ENCODE measurements at regions not wholly inside any gene's neighbourhood (a gene's known extent, or its start where the extent isn't known, plus 50 kb on each side); places are given as distances from the start of the nearest gene placed in this dataset.

DNA sequence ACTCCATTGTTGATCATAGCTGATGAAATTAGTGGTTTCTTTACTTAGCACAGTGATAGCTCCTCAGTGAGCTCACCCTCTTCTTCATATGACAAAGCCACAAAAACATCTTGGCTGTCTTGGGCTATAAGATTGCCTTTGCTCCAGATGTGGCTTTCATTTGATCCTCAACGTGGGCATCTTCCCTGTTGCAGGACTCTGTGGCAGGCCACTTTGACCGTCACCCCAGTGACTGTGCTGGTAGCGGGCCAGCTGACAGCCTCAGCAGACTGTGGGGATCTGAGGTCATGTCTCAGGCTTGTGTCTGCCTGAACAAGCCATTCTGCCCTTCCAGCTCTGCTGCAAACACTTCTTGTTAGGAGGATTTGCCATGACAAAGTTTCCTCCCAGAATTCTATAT, 422.2 kb downstream of the NR2F1-AS1 start:
- DNase-seq = no peak

DNA sequence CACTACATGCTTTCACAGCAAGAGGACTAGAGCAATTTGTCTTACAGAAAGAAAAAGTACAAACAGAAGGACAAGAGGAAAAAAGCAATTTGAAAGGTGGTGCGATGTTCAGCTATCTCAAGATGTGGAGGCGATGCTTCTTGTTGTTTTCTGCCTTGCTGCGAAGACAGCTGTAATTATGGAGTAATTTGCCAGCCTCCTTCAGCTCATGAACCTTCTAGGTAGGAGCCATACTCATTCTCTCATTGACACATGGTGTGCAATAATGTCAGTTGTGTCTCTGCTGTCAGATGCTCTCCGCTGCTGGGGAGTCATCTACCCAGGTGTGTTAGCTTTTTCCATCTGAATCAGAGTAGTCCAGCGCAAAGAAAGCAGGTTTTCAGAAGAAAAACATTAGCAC, 424.5 kb downstream of the NR2F1-AS1 start:
- DNase-seq = no peak

DNA sequence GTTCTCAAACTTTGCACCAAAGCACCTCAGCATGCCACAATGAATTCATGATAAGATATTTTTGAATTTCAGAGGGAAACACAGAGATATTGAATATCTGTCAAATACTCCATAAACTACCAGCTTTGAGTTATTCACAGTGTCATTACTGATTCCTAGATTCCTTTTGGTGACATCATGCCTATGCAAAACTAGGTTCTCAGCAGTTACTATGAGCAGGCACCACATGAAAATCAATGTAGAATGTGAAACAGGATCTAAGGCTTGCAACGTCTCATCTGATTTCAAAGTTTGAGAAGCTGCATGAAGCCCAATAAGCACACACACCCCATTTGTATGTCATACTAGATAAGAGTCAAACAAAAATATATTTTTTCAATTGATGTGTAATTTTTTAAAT, 426.5 kb downstream of the NR2F1-AS1 start:
- no peak for DNase-seq

DNA sequence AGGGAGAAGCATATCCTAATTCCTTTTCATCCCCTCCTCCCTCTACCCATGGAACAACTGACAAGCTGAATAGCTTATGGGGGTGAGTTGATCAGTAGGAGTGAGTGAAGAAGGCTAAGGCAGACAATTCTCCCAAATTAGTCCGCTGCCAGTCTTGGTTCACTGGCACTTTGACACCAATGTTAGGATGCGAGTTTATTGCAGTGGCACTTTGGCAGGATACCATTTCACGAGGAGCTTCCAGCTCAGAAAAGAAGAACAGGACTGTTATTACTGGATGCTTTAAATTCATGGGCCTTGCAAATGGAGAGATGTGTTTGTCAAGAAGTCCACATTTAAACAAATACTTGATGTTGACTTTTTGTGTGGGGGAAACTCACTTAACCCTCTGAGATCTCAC, 427.6 kb downstream of the NR2F1-AS1 start:
- no peak for DNase-seq

DNA sequence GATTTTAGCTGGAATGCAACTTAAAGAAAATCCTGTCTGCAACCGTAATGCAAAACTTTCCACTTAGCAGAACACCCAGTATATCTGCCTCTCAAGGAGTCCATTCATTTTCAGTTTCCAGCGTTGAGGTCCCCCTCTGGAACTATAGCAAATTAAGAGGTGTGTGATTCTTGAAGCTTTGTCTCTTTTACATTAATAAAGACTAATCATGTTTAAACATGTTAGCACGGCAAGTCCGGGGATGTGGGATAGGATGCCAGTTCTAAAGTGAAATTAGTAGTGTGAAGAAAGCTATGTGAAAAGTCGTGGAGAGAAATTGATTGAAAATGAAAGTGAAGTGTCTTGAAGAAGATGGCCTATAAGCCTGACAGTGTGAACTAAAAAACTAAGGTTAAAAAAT, 429.1 kb downstream of the NR2F1-AS1 start:
- DNase-seq = no peak

DNA sequence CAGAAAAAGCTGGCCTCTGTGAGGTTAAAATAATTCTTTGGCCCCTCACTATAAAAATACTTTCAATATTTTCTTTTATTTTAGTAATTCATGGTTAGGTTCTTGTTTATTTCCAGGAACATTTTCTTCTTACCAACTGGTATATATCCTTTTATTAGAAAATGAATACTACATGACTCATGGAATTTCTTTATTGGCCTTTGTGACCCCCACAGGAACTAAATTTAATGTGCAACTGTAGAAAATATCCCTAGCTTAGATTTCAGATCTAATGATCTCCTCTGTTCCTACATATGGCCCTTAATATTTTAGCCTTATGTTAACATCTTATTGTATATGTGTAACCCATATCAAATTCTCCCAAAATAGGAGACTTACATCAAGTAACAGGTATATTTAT, 429.9 kb downstream of the NR2F1-AS1 start:
- DNase-seq = no peak

DNA sequence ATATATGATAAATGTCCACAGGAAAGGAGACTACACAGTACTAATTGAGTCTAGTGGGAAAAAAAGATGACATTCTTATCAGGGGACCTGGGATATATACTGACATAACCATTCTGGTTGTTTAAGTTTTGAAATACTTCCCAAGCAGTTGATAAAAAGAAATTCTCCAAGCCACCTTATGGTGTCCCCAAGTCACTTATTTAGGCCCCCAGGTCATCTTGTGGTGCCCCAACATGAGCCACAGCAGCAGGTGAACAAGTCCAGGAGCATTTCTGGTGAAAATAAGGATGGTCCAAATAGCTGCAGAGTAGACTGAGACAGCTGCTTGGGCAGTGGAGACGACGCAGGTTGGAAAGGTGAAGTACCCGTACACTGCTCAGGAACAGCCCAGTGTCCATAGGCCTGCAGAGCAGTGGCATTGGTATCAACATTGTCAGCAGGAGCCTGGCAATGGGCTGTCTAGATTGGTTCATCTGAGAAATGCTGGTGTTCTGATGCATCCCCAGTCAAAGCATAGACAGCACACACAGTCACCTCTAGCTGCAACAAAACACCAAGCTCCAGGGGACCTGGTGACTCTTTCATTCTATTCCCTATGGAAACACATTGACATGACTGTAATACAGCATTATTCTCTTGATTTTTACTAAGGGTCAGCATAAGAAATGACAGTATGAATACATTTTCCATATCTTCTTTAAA, 430.6 kb downstream of the NR2F1-AS1 start:
- DNase-seq = no peak

DNA sequence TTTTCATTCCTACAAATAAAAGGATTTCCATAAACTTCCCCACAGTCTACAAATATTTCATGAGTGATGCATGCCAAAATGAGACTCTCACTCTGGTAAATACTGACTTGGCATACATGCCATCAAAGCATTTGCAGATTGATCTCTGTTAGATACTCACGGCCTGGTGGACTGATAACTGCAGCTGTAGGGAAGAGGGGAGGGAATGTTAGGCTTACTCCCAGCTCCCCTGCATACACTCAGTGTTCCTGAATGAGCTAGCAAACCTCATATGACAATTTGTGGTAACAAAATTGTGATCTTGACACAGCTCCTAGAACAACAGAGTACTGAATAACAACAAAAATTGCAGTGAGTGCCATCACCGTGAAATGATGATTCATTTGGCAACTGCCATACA, 435.3 kb downstream of the NR2F1-AS1 start:
- DNase-seq = no peak

DNA sequence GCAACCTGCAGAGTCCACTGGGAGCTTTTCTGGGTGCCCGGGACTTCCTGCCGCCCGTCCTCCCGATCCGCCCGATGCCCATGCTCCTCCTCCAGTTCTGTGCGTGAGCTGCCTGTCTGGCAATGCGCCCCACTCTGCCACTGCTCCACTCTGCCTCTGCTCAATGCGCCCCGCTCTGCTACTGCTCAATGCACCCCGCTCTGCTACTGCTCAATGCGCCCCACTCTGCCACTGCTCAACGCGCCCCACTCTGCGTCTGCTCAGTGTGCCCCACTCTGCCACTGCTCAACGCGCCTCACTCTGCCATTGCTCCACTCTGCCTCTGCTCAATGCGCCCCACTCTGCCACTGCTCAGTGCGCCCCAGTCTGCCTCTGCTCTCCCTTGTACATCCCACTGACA, 436.0 kb downstream of the NR2F1-AS1 start:
- DNase-seq = no peak

DNA sequence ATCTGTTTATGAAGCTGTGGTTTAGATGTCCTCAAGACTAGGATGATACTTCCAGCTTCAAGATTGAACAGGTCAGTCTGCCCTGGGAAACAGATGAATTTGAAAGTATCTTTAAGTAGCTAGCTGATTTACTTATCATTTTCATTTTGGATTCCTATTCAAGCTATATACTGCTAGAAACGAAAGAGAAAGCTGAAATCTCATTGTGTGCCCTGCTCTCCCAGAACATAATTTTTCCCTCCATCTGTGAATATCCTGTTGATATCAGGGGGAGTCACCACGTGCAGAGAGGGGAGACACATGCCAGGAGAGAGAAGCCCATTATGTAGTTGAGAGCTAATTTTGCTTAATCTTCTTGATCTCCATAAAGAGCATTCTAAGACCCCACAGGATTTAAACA, 439.1 kb downstream of the NR2F1-AS1 start:
- no peak for DNase-seq

DNA sequence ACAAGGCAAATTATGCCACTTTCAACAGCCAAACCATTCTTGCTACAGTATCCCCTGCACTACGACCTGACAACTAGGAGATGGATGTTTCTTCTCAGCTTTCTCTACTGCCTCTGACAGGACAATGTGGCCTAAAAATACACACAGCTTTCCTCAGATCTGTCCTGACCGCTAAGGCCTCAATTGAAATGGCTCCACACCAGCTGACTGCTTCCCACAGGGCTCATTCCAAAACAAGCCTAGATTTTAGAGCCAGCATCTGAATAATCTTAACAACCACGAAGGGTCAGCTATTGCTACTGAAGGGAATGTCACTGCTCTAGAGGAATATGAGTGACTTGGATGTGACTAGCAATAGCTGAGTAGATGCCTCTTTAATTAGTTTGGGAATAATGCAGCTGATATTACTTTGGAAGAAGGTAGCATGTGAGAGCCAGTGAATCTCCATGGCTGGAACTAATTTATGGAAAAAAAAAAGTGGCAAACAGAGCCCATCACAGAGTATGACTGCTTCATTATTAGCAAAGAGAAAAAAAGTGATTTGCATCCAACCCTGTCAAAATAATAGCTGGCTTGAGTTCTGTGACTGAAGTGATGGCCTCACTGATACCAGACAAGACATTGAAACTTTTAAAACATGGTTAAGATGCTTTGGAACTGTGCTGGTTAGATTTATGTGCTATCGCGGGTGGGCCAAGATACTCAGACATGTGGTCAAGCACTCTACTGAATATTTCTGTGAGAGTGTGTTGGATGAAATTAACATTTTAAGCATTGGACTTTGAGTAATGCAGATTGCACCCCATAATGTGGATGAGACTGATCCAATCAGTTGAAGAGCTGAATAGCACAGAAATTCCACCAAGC, 450.2 kb downstream of the NR2F1-AS1 start:
- DNase-seq = no peak

DNA sequence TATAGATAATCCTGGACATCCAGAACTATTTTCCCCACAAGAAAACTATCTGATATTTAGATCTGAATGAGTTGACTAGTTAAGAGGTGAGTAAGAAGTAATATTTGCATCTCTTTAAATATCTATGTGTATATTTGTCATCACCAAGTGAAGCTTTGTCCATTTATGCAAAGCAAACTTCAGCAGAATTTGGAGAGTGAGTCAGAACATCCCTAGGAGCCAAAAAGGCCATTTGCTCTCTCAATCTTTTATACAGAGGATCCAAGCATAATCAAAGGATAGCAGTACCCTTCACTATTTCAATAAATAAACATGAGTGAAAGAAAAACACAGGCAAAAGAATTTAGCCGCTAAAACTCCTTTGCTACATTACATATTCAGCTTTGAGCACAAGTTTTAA, 454.4 kb downstream of the NR2F1-AS1 start:
- DNase-seq = no peak

DNA sequence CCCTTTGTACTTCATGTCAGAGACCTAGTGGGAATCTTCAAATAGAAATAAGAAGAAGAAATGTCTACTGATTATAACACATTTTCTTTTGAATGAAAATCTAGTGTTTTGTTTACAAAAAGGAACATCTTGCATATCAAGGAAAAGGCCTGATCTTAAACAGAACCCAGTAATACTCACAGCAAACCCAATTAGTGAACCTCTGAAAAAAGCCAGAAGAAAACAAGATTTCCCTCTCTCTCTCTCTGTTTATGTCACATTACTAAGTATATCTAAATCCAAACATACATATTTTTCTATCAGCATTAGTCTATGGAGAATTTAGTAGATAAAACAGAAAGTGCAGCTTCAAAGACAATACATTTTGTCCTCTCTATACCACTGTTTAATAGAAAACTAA, 457.9 kb downstream of the NR2F1-AS1 start:
- DNase-seq = no peak

DNA sequence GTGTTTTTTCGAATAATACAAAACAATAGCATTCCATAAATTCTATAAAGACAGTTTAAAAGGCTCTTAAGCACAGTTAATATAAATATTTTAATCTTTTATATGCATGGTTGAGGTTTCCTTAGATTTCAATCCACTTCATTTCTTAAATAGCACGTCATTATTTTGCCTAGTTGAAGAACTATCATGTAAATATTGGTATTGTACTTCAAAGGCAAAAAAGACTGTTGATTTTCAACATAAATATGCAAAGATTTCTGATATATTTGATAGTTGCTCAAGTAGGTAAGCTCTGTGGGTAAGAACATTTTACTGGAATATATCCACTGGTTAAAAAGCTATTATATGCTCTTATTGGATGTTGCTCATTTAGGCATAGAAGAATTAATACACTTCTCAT, 458.6 kb downstream of the NR2F1-AS1 start:
- no peak for DNase-seq

DNA sequence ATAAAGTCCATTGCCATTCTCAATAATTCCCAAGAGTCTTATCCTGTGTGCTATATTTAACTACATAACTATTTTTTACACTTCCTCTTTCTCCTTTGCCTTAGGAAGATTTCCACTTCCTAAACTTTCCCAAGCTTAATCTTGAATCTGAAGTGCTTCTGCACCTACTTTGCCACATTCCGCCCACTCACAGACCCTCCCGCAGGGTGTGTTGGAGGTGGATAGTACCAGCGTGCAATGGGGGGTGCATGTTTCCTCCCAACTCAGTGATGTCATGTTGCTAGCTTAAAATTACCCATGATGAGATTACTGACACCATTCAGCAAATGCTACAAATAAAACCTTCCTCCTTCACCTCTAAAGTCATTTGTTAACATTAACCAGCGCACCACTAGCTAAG, 460.2 kb downstream of the NR2F1-AS1 start:
- no peak for DNase-seq

DNA sequence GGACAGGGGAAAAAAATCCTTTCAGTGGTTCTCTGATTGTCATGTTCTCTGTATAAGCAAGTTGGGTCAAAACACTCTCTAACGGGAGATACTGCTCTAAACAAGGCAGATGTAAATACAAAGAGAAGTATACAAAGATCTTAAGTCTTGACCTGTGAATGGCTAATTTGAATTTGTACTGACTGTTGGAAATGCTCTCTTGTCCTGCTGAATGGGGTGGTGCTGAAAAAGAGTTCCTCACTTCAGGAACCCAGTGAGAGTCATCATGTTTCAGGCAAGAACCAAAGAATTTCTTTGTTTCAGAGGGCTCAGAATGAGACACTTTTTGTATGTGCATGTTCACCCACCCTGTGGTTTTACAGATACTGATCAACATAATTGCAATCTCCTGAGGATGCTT, 461.0 kb downstream of the NR2F1-AS1 start:
- DNase-seq = no peak

DNA sequence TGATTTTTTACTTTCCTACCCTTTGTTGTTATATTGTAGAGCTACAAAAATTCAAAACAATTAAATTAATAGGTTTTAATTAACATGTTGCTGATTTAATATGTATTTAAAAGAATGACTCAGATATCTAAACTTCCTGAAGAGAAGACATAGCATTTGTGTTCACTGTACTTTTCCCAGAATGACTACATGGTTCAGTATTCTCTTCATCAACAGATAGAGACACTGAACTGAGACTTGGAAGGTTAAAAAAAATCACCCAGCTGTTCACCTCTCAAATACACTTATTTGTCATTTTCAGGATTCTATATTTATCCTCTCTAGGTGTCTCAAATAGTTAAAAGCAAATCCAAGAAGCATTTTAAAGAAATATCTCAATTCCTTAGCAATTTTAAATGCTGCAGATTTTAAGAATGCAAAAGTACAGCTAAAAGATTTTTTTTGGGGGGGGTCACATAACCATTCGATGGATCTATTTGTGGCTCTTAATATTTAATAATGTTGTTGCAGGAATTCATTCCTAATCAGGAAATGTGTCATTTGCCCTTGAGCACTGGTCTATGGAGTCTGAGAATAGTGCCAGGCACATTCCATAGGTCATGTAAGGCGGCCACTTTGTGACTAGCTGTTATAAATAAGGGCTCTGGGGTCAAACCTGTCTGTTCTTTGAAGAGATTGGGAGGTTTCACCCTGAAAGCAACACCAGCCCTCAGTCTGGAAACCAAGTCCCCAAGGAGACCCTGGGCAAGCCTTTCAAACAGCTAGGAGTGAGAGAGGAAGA, 463.1 kb downstream of the NR2F1-AS1 start:
- no peak for DNase-seq

DNA sequence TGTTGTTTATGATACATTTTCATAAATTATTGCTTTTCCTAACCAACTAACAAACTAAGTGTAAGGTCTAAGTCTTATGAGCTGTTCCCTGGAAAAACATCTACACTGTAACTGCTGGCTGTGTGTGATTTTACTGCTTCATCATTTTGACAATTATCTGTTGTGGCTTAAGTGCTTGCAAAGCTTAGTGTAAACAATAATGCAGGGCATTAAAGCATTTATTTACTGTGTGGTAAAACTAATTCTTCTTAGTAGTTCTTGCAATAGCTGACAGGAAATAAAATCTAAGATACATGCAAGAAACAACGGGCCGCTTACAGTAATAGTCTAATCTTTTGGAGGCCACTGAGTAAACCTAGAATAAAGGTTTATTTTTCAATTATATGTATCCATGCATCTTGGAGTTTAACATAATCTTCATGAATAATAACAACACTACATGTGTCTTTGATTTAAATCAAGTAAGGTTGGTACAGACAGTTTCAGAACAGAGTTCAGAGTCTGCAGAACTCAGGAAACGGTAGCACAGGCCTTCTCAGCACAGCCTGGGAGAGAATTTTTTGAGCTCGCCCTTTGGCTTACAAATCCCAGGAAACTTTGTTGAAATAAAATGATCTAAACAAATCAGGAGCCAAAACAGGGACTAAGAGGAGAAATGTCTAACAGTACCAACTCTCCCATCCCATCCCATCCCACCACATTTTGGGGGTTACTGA, 473.1 kb downstream of the NR2F1-AS1 start:
- DNase-seq = no peak

DNA sequence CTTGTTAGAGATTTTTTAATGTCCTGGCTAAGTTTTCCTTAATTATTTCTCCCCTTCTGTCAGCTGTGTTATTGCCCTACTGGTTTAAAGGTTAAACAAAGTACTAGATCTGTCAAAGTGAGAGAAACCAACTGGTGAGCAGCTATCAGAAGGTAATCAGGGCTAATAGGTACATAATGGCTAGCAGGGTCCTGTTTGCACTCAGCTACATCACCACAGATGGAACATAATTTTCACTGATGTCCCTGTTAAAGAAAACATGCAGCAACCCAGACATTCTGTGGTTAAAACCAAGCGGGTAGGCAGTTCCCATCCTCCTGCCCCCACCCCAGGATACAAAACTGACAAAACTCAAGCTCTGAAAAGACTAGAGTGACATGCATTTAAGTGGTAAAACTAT, 473.9 kb downstream of the NR2F1-AS1 start:
- no peak for DNase-seq

DNA sequence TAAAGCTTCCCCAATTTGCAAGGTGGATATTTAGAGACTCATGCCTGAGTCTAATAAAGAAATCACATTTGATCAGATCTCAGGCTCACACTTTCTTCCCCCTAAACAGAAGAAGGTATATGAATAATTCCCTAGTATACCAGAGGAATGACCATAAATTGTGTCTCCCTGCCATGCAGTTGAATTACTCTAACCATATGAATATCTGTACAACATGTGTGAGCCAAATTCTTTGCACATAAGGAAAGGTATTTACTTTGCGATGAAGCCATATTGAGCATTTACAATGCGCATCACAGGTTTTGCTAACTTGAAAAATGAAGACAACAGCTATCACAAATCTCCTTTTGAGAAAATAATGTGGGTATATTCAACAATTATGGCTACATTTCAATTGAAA, 479.4 kb downstream of the NR2F1-AS1 start:
- no peak for DNase-seq

DNA sequence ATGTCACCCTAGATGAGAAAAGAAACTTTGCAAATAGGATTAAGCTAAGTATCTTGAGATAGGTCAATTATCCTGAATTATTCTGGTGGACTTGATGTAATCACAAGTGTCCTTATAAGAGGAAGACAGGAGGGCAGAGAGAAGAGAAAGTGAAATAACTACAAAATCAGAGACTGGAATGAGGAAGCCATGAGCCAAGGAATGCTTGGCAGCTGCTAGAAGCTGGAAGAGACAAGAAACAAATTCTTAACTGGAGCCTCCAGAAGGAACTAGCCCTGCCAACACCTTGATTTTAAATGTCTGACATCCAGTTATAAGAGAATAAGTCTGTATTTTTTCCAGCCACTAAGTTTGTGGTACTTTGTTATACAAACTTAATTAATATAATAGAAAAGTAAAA, 480.0 kb downstream of the NR2F1-AS1 start:
- DNase-seq = no peak

DNA sequence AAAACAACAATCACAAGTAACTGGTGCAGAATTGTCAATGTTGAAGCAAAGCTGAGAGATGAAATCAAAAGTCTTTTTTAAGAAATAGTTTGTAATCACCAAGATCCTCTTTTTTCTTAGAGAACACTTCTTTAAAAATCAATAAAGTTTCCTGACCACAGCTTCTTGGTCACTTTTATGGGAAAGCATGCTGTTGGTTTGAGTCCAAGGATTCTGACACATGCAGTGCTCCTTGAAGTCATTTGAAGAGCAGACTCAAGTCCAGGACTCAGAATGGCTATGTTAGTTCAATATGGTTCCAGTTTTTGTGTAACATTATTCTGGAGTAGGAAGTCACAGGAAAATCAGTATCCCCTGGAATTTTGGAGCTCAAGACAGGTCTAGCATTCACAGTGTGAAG, 480.6 kb downstream of the NR2F1-AS1 start:
- DNase-seq = no peak

DNA sequence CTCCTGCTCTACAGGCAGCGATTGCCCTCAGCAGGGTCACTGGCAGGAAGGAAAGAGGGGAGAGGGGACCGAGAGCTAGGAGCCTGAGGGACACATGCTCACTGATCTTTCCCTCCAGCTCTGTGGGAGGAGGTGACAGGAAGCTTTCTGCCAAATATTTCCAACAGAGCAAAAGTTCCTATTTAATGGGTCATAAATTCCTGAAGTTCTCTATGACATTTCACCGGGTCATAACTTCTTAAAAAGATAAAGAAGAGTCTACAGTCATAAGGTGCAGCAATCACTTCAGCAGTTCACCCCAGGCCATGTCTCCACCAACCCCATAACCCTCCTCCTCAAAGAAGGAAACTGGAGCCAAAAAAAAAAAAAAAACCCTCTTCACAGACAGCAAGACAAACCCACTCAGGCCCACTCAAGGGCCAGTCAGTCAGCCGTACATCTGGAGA, 481.1 kb downstream of the NR2F1-AS1 start:
- no peak for DNase-seq

Measured in inflammatory macrophage (primary cell).